Liver (tissue), 3 donors: ENCODE measurements at regions not wholly inside any gene's neighbourhood (a gene's known extent, or its start where the extent isn't known, plus 50 kb on each side); places are given as distances from the start of the nearest gene placed in this dataset.

ENCODE experiments used
- GABPA ChIP-seq, 2 donors: IDR thresholded peaks in 1 of 2; conservative IDR thresholded peaks in 1 of 2; 2 replicates each; pipeline ENCODE4 v1.6.1; 2016; ENCODE audit warnings: antibody characterized with exemption in 2 of 2, mild to moderate bottlenecking in 1 of 2, moderate library complexity in 1 of 2
- JUND ChIP-seq, 2 donors: IDR thresholded peaks; 2 replicates each; pipeline ENCODE4 v1.6.1; 2016; ENCODE audit warnings: antibody characterized with exemption in 2 of 2
- TAF1 ChIP-seq: conservative IDR thresholded peaks from 2 replicates; pipeline ENCODE4 v1.6.1; 2016; ENCODE audit warnings: antibody characterized with exemption, mild to moderate bottlenecking
- YY1 ChIP-seq: IDR thresholded peaks from 2 replicates; pipeline ENCODE4 v1.6.1; 2016; ENCODE audit warnings: antibody characterized with exemption, mild to moderate bottlenecking
- ZBTB33 ChIP-seq: IDR thresholded peaks from 2 replicates; pipeline ENCODE4 v1.6.1; 2016; ENCODE audit warnings: antibody characterized with exemption
- TF ChIP-seq, protein P1 (sequence below): fragments of 150-350 bp; IDR thresholded peaks from 2 replicates; pipeline ENCODE4 v1.5.1; 2017; ENCODE audit warnings: improper control_type of control experiment, low read depth, low read length; ENCODE audit not compliant: missing input control
- TF ChIP-seq, protein P2 (sequence below): IDR thresholded peaks from 2 replicates; pipeline ENCODE4 v1.6.1; 2016; ENCODE audit warnings: antibody characterized with exemption
- donor health status: healthy.
- donor health status: healthy.

DNA sequence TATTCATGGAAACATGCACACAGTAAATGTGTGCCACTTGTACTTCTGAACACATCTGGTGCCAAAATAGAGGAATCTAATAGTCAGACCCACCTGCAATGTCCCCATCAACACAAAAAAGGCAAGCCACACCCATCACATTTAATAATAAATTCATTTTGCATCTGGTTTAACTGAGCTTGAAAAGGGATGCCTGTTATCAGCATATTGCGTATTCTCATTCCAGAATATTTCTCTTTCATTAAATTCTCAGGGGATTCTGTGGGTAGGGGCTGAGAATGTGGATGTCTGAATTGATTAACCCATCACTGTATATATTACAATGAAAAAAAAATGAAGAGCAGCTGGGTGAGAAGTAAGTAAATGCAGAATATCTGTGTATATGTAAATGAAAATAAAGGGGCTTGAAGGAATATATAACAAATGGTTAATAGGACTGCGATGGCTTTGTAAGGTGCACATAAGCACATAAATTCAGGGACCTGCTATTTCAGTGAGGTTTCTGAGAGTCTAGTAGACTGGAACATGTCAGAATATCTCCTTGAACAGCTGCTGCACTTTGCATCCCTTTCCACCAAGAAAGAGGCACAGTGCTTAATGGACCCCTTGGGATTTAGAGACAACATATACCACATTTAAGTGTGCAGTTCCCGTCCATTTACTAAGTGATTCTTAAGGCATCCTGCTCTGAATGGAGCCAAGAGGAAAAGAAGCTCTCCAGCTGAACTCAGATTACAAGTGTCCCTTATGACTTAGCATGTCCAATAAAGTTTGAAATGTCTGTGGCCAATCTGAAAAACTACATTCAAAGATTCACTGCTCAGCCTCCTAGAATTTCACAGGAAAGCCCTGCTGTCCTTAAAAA lies 104.1 kb upstream of the NIPBL start:
- TF ChIP-seq, protein P1, sequence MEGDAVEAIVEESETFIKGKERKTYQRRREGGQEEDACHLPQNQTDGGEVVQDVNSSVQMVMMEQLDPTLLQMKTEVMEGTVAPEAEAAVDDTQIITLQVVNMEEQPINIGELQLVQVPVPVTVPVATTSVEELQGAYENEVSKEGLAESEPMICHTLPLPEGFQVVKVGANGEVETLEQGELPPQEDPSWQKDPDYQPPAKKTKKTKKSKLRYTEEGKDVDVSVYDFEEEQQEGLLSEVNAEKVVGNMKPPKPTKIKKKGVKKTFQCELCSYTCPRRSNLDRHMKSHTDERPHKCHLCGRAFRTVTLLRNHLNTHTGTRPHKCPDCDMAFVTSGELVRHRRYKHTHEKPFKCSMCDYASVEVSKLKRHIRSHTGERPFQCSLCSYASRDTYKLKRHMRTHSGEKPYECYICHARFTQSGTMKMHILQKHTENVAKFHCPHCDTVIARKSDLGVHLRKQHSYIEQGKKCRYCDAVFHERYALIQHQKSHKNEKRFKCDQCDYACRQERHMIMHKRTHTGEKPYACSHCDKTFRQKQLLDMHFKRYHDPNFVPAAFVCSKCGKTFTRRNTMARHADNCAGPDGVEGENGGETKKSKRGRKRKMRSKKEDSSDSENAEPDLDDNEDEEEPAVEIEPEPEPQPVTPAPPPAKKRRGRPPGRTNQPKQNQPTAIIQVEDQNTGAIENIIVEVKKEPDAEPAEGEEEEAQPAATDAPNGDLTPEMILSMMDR, result no peak
- TF ChIP-seq JUND (IDR thresholded peaks at IDR 0.05), result no peak
- TF ChIP-seq YY1, result no peak
- TF ChIP-seq, protein P2, sequence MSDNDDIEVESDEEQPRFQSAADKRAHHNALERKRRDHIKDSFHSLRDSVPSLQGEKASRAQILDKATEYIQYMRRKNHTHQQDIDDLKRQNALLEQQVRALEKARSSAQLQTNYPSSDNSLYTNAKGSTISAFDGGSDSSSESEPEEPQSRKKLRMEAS, result no peak
- no peak for TF ChIP-seq ZBTB33
- TF ChIP-seq GABPA (IDR thresholded peaks at IDR 0.05 in 1 of 2, conservative IDR thresholded peaks at IDR 0.05 in 1 of 2), result no peak
- TF ChIP-seq TAF1, result no peak
